CMK (cell line): ENCODE measurements at regions not wholly inside any gene's neighbourhood (a gene's known extent, or its start where the extent isn't known, plus 50 kb on each side); places are given as distances from the start of the nearest gene placed in this dataset.

Source experiments
- DNase-seq: peaks from one replicate; pipeline ENCODE4 v3.0.0-alpha.2; 2010; ENCODE audit warnings: low read depth

DNA sequence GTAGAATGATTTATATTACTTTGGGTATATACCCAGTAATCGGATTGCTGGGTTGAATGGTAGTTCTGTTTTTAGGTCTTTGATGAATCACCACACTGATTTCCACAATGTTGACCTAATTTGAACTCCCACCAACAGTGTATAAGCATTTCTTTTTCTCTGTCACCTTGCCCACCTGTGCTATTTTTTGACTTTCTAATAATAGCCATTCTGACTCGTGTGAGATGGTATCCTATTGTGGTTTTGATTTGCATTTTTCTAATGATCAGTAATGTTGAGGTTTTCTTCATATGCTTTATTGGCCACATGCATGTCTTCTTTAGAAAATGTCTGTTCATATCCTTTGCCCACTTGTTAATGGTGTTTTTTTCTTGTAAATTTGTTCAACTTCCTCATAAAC lies 340.8 kb downstream of the PLOD2 start:
- no peak for DNase-seq

DNA sequence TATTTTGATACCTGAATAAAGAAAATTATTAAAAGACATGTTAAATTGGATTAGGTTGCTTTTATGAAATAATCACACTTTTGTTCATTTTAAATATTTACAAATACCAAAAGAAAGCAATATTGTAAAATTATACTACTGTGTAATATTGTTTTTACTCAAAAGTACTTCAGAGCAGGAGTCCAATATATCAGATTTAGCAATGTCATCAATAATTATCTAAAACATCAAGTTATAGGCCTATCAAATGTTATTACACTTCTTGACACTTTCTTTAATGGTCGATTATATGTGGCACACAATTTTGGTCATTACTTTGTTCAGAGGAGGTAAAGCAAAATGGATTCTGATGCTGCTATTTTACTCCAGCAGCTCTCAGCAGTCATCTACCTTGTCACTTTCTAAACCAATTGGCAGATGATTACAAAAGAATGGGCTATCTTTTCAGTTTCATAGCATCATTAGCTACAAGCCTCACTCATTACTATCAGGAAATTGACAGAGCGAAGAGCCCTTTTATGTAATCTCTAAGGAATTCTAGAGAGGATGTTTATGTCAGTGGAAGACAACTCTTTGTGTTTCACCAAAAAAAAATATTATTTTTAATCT lies 318.6 kb downstream of the PLOD2 start:
- no peak for DNase-seq

DNA sequence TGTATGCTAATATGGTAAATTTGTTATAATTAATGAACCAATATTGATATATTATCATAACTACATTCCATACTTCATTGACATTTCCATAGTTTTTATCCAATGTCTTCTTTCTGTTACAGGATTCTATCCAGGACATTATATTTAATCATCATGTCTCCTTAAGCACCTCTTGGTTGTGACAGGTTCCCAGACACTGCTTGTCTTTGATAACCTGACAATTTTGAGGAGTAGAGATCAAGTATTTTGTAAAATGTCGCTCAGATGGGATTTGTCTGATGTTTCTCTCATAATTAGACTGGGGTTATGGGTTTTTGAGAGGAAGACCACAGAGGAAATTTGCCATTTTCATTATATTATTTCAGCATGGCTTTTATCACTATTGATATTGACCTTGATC lies 317.4 kb downstream of the PLOD2 start:
- no peak for DNase-seq

DNA sequence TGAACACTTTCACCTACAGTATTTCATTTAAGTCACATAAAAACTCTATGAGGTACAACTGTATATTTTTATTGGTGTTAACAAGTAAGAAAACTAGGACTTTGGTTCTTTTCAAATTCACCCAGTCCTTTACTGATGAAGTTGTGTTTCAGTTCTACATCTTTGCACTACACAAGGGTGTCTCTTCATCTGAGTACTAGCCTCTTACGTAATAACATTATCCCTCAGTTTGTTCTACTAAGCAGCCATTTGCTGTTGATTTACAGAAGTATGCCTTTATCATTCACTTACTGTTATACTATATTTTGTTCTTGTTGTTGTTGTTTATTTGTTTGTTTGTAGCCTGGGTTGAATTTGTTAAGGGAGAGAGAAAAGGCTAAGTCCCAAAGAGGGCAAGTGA lies 311.9 kb downstream of the PLOD2 start:
- DNase-seq, result no peak

DNA sequence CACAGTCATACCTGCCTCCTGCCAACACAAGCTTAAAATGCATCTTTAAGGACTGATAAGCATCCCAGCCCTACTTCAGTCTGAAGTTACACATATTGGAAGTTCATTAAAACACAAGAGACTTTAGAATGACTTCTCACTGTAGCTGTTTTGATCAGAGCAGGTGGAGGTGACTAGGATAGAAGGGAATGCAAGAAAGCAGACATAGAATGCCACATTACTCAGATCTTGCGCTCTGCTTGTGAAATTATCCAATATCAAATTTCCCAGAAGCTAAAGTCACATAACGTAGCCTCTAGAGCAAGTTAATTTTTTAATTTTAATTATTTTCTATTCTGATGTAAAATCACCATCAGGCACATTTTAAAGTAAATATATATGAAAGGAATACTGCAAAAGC lies 306.5 kb downstream of the PLOD2 start:
- no peak for DNase-seq

GRCh38 chr3:145857956-145858355 lies 303.0 kb downstream of the PLOD2 start:
- no peak for DNase-seq

- no peak for DNase-seq
Observed at GRCh38 chr3:145864336-145864735, 296.6 kb downstream of the PLOD2 start.

GRCh38 chr3:145865399-145866018 lies 295.5 kb downstream of the PLOD2 start:
- no peak for DNase-seq

GRCh38 chr3:145869958-145870357 lies 291.0 kb downstream of the PLOD2 start:
- DNase-seq, result no peak

- no peak for DNase-seq
Observed at GRCh38 chr3:145882436-145882835, 278.5 kb downstream of the PLOD2 start.

DNA sequence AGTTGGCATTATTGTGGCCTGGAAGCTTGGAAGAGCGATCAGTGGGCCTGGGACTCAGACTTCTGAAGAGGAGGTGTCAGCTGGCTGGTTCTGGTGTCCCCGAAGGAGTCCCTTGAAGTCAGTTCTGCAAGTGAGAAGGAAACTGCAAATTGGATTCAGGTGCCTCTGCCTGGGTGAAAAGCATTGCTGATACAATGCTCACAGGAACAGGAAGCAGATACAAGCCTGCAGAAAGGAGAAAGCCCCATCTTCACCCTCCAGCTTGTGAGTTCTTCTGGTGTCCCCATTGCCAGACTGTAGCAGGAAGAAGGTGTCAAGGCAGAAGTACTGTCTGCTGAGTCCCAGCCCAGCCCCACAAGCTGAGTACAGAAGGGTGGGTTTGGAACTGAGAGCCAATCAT lies 271.3 kb downstream of the PLOD2 start:
- no peak for DNase-seq

- DNase-seq, result no peak
Observed at GRCh38 chr3:145892869-145893268, 268.1 kb downstream of the PLOD2 start.

DNA sequence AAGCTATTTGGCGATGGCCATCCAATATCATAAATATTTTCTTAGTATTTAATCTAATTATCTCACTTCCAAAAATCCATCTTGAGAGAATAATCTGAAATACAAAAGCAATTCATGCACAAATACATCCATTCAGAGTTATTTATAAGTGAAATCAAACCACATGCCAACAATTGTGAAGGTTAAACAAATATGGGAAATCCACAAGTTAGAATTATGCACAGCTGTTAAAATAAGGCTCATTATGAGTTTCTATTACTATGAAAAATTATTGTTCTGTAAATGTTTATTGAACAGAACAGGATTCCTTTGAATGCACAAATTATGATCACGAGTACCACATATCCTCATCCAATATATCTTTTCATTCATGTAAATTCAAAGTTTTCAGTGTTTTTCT lies 267.7 kb downstream of the PLOD2 start:
- DNase-seq, result no peak

DNA sequence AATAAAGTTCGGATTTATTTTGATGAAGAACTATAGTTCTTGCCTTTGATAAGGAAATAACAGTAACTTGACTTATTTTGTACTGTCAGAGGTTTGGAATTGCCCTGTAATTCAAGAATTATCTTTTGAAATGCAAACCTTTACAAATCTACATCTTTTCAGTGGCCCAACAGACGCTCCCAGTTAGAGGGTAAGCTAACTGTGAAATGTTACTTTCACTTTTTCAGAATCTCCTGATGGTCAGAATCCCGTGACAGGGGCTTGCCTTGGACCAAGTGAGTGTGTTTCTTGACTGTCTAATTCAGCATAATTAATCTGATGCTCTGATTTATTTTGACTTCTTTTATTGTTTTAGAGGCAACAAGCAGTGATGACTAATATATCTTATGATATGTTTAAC lies 262.5 kb downstream of the PLOD2 start:
- no peak for DNase-seq

GRCh38 chr3:145899241-145899640 lies 261.7 kb downstream of the PLOD2 start:
- no peak for DNase-seq

GRCh38 chr3:145900056-145900829 lies 260.7 kb downstream of the PLOD2 start:
- no peak for DNase-seq

DNA sequence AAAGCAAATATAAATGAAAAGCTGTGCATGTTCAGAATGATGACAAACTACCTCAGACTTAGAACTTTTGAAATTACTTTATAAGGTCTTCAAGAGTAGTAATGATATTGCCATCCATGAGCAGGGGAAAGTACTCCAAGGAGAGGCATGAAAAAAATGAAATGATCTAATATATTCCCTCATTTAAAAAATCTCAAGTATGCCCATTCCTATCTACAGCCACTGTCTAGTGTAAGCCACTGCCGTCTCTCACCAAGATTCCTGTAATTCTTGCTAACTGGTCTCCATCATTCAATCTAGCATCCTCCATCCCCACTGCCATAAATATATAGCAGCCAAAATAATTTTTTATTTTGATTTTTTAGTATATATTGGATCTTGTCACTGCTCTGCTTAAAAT lies 258.8 kb downstream of the PLOD2 start:
- no peak for DNase-seq

DNA sequence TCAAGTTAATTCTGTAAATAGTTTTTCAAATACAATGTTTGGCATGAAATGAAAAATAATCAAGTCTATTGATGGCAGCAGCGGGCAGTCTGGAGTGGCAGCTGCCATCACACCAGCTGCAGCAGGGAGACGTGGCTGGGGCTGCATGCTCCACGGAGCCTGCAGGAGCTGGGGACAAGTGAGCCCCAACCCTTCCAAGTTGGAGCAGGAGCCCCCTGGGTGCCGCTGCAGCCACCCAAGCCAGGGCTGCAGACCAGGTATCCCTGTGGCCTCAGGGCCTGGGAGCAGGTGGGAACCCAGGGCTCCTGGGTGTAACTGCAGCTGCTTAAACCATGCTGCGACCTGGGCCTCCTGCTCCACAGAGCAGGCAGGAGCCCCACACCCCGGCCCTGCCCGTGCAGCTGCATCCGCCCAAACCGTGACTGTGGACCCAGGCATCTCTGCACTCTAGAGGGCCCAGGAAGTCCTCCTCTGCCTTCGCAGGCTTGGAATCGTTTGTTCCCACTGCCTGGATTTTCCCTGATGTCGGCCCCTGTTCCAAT lies 257.4 kb downstream of the PLOD2 start:
- no peak for DNase-seq

DNA sequence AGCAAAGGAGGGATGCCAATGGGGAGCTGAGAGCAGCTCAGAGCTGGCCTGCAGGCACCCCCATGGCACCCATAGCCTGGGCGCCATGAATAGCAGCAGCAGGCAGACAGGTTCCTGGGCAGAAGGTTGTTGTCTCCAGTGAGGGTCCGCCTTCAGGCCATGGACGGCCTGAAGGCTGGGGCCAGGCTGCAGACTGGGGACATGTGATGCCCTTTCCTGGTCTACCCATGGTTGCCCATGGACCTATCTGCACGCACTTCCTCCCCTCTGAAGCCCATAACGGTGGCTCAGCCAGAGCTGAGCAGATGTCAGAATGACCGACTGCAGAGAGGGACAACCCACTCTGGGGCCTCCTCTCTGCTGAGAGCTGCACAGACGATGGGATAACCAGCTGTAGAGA lies 256.8 kb downstream of the PLOD2 start:
- DNase-seq, result no peak

GRCh38 chr3:145906301-145906700 lies 254.7 kb downstream of the PLOD2 start:
- DNase-seq, result no peak

DNA sequence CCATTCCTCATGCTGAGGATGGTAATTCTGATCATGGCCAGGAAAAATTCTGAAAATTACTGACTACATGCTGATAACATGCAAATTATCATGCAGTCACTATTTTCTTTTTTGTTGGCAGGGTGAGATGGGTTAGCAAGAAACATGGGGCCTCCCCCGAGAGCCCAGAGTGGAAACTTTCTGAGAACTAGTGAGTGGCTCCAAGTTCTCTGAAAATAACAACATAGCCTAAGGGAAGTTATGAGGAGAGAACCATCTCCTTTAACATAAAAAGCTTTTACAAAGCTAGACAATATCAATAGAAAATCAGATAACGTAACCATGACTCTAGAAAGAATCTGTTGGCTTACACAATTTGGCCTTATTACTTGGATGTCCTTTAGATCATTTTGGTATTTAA lies 254.2 kb downstream of the PLOD2 start:
- no peak for DNase-seq

DNA sequence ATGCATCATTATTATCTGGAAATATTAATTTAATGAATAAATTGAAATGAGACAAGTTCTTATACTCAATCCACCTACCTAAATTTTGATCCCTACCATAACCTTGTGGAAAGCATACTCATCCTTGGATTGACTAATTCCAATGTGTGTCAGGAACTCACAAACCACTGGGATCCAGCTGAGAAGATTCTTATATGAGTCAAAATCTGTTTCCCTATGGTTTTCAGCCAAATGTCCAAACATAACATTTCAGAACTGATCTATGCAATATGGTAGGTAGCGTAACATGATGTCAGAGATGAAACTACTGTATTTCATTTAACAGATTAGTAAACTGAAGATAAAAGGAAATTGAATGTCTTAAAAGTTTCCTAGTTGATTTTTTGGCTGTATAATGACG lies 250.0 kb downstream of the PLOD2 start:
- DNase-seq, result no peak

- DNase-seq, result no peak
Observed at GRCh38 chr3:145915787-145916186, 245.2 kb downstream of the PLOD2 start.
